Fibroblast of lung (primary cell): ENCODE measurements at regions not wholly inside any gene's neighbourhood (a gene's known extent, or its start where the extent isn't known, plus 50 kb on each side); places are given as distances from the start of the nearest gene placed in this dataset.

Experiments used
- EZH2 ChIP-seq: IDR thresholded peaks from 2 replicates; pipeline ENCODE4 v1.5.1; 2012; ENCODE audit warnings: low read length, control low read depth, mild to moderate bottlenecking; ENCODE audit errors: missing control alignments
- TF ChIP-seq, protein P1 (sequence below), 2 donors: IDR thresholded peaks in 1 of 2; conservative IDR thresholded peaks in 1 of 2; 1 replicate in 1 of 2; 2 replicates in 1 of 2; pipeline ENCODE4 v1.5.1; 2011 to 2012; ENCODE audit warnings: low read length in 2 of 2, control low read depth in 1 of 2, inconsistent platforms in 1 of 2, low read depth in 1 of 2, mild to moderate bottlenecking in 1 of 2

DNA sequence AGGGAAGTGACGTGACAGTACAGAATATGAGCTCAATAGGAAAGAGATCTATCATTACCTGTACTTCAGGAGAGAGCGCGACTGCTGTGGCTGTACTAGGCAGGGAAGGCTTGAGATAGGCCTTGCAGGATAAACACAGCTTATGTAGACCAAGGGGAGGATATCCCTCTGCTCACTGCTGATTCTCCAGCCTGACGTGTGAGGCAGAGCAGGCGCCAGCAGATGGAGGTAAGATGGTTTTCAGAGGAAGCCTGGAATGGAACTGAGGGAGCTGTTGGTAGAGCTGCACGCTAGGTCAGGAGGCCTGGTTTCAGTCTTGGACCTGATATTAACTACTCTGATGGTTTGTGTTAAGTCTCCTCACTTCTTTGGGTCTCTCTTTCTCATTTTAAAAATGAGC is 291.4 kb downstream of the YTHDC2 start:
- TF ChIP-seq, protein P1, sequence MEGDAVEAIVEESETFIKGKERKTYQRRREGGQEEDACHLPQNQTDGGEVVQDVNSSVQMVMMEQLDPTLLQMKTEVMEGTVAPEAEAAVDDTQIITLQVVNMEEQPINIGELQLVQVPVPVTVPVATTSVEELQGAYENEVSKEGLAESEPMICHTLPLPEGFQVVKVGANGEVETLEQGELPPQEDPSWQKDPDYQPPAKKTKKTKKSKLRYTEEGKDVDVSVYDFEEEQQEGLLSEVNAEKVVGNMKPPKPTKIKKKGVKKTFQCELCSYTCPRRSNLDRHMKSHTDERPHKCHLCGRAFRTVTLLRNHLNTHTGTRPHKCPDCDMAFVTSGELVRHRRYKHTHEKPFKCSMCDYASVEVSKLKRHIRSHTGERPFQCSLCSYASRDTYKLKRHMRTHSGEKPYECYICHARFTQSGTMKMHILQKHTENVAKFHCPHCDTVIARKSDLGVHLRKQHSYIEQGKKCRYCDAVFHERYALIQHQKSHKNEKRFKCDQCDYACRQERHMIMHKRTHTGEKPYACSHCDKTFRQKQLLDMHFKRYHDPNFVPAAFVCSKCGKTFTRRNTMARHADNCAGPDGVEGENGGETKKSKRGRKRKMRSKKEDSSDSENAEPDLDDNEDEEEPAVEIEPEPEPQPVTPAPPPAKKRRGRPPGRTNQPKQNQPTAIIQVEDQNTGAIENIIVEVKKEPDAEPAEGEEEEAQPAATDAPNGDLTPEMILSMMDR (conservative IDR thresholded peaks at IDR 0.05 in 1 of 2, IDR thresholded peaks at IDR 0.05 in 1 of 2; ENCODE audit: low read depth in 1 of 2, low read length in 2 of 2) = no peak
- TF ChIP-seq EZH2 = no peak
